H1 (cell line): ENCODE measurements at regions not wholly inside any gene's neighbourhood (a gene's known extent, or its start where the extent isn't known, plus 50 kb on each side); places are given as distances from the start of the nearest gene placed in this dataset.

Experiments used
- CHD7 ChIP-seq: fragments of 300-600 bp; sonication (generic); IDR thresholded peaks from 2 replicates; pipeline ENCODE4 v1.7.1; 2012; ENCODE audit warnings: low read length, moderate library complexity, mild to moderate bottlenecking, inconsistent platforms; ENCODE audit not compliant: insufficient replicate concordance
- MAX ChIP-seq: IDR thresholded peaks from 2 replicates; pipeline ENCODE4 v1.6.1; 2012; ENCODE audit warnings: inconsistent platforms

GRCh38 chr12:112740387-112740934, 51.1 kb upstream of the RPH3A start (continued):
- TF ChIP-seq MAX (no peak), CHD7 (no peak)
